ENCODE measurements at regions not wholly inside any gene's neighbourhood (a gene's known extent, or its start where the extent isn't known, plus 50 kb on each side); places are given as distances from the start of the nearest gene placed in this dataset.

DNA sequence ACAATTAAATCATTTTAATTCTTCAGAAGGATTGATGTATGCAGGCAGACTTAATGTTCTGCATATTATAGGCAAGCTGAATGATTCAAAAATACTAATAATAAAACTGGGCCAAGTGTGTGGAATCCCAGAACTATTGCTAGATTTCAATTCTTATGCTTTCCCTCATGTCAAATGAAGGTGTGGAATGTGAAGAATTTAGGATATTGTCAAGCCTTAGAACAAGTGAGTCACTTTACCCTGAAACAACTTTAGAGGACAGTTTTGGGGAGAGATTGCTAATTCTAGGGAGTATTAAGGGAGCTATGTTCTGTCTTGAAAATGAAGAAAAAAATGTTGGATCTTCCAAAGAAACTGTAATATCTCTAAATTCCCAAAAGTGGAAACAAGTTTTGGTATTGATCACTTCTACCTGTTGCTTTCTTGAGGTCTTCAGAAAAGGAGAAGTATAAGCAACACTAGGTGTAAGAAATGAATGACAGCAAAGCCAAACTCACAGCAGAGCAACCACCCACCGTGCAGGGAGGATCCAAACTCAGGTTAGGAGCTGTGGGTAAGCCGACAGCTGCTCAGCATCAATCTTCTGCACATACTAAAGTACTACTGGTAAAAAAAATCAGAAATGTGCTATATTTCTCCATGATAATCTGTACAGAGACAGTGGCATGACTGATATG is 818.1 kb downstream of the SLC4A3 start:
- no peak for TF ChIP-seq CTCF (IDR thresholded peaks at IDR 0.05; ENCODE audit: extremely low read depth, insufficient read depth, missing control alignments)
- DNase-seq (ENCODE audit: low spot score), result no peak
- in situ Hi-C loops (cut with MboI; ENCODE audit: low pct_unique_long_range_greater_than_20kb, low sequenced_read_pairs, unreplicated experiment), result no loop called here

DNA sequence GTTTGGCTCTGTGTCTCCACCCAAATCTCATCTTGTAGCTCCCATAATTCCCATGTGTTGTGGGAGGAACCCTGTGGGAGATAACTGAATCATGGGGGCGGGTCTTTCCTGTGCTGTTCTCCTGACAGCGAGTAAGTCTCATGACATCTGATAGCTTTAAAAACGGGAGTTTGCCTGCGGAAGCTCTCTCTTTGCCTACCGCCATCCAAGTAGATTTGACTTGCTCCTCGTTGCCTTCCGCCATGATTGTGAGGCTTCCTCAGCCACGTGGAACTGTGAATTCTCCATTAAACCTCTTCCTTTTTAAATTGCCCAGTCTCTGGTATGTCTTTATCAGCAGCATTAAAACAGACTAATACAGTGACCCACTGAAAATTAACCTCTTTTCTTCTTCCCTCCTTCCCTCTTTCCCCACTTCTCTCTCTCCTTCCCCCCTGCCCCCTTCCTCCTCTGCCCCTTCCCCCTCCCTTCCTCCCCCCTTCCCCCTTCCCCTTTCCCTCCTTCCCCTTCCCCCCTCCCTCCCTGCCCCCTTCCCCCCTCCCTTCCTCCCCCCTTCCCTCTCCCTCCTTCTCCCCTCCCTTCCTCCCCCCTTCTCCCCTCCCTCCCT is 818.8 kb downstream of the SLC4A3 start:
- in situ Hi-C loops (cut with MboI; ENCODE audit: low pct_unique_long_range_greater_than_20kb, low sequenced_read_pairs, unreplicated experiment), result no loop called here
- DNase-seq (ENCODE audit: low spot score), result no peak

GRCh38 chr2:220450846-220451245 is 823.4 kb downstream of the SLC4A3 start:
- in situ Hi-C loops (cut with MboI; ENCODE audit: low pct_unique_long_range_greater_than_20kb, low sequenced_read_pairs, unreplicated experiment), result no loop called here

More for the DNA sequence above, 818.8 kb downstream of the SLC4A3 start:
- no peak for TF ChIP-seq CTCF (IDR thresholded peaks at IDR 0.05; ENCODE audit: extremely low read depth, insufficient read depth, missing control alignments)

GRCh38 chr2:220451438-220451837 is 824.0 kb downstream of the SLC4A3 start:
- DNase-seq (ENCODE audit: low spot score), result no peak
- no peak for TF ChIP-seq CTCF (IDR thresholded peaks at IDR 0.05; ENCODE audit: extremely low read depth, insufficient read depth, missing control alignments)
- in situ Hi-C loops (cut with MboI; ENCODE audit: low pct_unique_long_range_greater_than_20kb, low sequenced_read_pairs, unreplicated experiment), result no loop called here

More at GRCh38 chr2:220450846-220451245, 823.4 kb downstream of the SLC4A3 start:
- DNase-seq (ENCODE audit: low spot score), result no peak
- no peak for TF ChIP-seq CTCF (IDR thresholded peaks at IDR 0.05; ENCODE audit: extremely low read depth, insufficient read depth, missing control alignments)

GRCh38 chr2:220452561-220452960 is 825.1 kb downstream of the SLC4A3 start:
- DNase-seq (ENCODE audit: low spot score), result no peak
- TF ChIP-seq CTCF (IDR thresholded peaks at IDR 0.05; ENCODE audit: extremely low read depth, insufficient read depth, missing control alignments), result no peak
- in situ Hi-C loops (cut with MboI; ENCODE audit: low pct_unique_long_range_greater_than_20kb, low sequenced_read_pairs, unreplicated experiment), result no loop called here

DNA sequence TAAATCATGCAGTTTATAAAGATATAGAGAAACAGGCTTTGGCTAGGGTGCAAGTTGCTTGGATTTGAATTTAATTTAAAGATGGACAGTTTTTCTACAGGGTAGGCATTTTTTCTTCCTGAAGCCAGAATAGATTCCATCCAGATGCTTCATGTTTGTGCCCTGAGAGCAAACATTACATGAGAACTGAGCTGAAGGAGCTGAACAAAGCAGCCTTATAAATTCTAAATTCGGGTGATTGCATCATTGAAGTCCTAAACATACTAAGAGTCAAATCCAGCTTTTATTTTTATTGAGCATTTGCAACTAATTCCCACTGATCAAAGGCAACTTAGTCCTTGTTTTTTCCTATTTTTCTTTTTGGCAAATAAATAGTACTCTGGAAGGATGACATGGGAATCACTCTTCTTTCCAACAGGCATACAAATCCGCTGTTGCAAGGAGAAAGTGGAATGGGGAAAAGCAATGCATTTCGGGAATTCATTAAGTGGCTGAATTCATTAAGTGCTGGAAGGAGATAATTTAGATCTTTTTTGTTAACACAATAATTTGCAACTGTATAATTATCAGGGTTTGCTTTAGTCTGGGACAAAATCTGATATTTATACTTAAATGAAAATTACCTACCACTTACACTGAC is 828.0 kb downstream of the SLC4A3 start:
- in situ Hi-C loops (cut with MboI; ENCODE audit: low pct_unique_long_range_greater_than_20kb, low sequenced_read_pairs, unreplicated experiment), result no loop called here
- no peak for TF ChIP-seq CTCF (IDR thresholded peaks at IDR 0.05; ENCODE audit: extremely low read depth, insufficient read depth, missing control alignments)
- no peak for DNase-seq (ENCODE audit: low spot score)
